ENCODE measurements at regions not wholly inside any gene's neighbourhood (a gene's known extent, or its start where the extent isn't known, plus 50 kb on each side); places are given as distances from the start of the nearest gene placed in this dataset.

- TF ChIP-seq CTCF (conservative IDR thresholded peaks at IDR 0.05; ENCODE audit: low read length) = no peak
- DNase-seq (ENCODE audit: low read depth) = no peak
- H3K4me3 ChIP-seq (ENCODE audit: low read length) = no peak overlapping the region
Observed at GRCh38 chr9:107632661-107633060, 143.1 kb upstream of the KLF4 start.

GRCh38 chr9:107632216-107632615, 142.6 kb upstream of the KLF4 start:
- H3K4me3 ChIP-seq (ENCODE audit: low read length) = no peak overlapping the region
- TF ChIP-seq CTCF (conservative IDR thresholded peaks at IDR 0.05; ENCODE audit: low read length) = no peak
- DNase-seq (ENCODE audit: low read depth) = no peak

GRCh38 chr9:107631788-107632187, 142.2 kb upstream of the KLF4 start:
- H3K4me3 ChIP-seq (ENCODE audit: low read length) = no peak overlapping the region
- DNase-seq (ENCODE audit: low read depth) = peak; percentile 69
- TF ChIP-seq CTCF (conservative IDR thresholded peaks at IDR 0.05; ENCODE audit: low read length) = no peak

- DNase-seq (ENCODE audit: low read depth) = no peak
- H3K4me3 ChIP-seq (ENCODE audit: low read length) = no peak overlapping the region
- TF ChIP-seq CTCF (conservative IDR thresholded peaks at IDR 0.05; ENCODE audit: low read length) = no peak
Observed at GRCh38 chr9:107630156-107630555, 140.6 kb upstream of the KLF4 start.

- no peak overlapping the region for H3K4me3 ChIP-seq (ENCODE audit: low read length)
- no peak for DNase-seq (ENCODE audit: low read depth)
- TF ChIP-seq CTCF (conservative IDR thresholded peaks at IDR 0.05; ENCODE audit: low read length) = no peak
Observed at GRCh38 chr9:107628444-107628843, 138.9 kb upstream of the KLF4 start.

GRCh38 chr9:107627781-107628180, 138.2 kb upstream of the KLF4 start:
- no peak for DNase-seq (ENCODE audit: low read depth)
- TF ChIP-seq CTCF (conservative IDR thresholded peaks at IDR 0.05; ENCODE audit: low read length) = no peak
- H3K4me3 ChIP-seq (ENCODE audit: low read length) = no peak overlapping the region

DNA sequence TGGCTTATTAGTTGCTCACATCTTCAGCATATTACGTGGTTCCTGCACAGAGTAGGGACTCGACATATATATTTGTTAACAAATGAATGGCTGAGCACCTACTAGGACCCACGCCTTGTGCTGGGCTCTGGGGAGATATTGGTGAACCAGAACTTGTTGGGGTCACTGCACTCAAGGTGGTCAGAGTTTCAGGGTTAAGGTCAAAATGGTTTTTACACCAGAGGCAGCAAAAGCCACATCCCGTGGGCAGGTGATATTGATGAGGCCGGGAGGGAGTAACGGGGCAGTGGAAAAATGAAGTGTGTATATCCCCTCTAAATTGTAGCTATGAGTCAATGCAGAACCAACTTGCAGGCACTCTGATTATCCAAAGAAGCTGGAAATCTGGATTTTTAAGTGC, 136.5 kb upstream of the KLF4 start:
- no peak for TF ChIP-seq CTCF (conservative IDR thresholded peaks at IDR 0.05; ENCODE audit: low read length)
- no peak overlapping the region for H3K4me3 ChIP-seq (ENCODE audit: low read length)
- DNase-seq (ENCODE audit: low read depth) = no peak

All from AG10803 (cell line).